ENCODE measurements at regions not wholly inside any gene's neighbourhood (a gene's known extent, or its start where the extent isn't known, plus 50 kb on each side); places are given as distances from the start of the nearest gene placed in this dataset.

DNA sequence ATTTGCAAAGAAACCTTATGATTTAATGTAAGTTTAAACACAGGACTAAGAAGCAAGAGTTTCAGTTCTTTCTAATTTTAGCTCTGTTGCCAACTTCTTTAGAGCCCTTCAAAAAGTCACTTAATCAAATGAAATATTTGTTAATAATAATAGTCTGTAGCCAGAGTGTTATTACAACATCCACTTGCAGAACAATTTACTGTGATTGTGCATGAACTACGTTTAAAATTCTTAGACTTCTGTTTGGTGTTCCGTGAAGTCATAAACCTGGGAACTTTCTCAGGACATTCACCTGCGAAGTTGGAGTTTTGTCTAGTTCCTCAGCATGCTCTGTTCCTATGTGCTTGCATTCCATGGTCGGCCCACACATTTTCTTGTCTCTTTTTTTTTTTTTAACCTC lies 244.0 kb upstream of the AVPR1A start:
- TF ChIP-seq, protein P1, sequence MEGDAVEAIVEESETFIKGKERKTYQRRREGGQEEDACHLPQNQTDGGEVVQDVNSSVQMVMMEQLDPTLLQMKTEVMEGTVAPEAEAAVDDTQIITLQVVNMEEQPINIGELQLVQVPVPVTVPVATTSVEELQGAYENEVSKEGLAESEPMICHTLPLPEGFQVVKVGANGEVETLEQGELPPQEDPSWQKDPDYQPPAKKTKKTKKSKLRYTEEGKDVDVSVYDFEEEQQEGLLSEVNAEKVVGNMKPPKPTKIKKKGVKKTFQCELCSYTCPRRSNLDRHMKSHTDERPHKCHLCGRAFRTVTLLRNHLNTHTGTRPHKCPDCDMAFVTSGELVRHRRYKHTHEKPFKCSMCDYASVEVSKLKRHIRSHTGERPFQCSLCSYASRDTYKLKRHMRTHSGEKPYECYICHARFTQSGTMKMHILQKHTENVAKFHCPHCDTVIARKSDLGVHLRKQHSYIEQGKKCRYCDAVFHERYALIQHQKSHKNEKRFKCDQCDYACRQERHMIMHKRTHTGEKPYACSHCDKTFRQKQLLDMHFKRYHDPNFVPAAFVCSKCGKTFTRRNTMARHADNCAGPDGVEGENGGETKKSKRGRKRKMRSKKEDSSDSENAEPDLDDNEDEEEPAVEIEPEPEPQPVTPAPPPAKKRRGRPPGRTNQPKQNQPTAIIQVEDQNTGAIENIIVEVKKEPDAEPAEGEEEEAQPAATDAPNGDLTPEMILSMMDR (IDR thresholded peaks at IDR 0.05), result no peak
- TF ChIP-seq POLR2A (IDR thresholded peaks at IDR 0.05), result no peak
